Left lung (tissue), 4 donors: ENCODE measurements at regions not wholly inside any gene's neighbourhood (a gene's known extent, or its start where the extent isn't known, plus 50 kb on each side); places are given as distances from the start of the nearest gene placed in this dataset.

Source experiments
- ATAC-seq: fragments of 200-7000 bp; cut with Tn5 transposase; one replicate; pipeline ENCODE4 v1.9.1; 2020; ENCODE audit warnings: moderate library complexity
- DNase-seq, 4 donors: peaks; one replicate each; pipeline ENCODE4 v3.0.0-alpha.2; 2013 to 2020
- H3K27ac ChIP-seq, 2 donors: fragments of 200-600 bp; sonication (generic) in 1 of 2; one replicate each; pipeline versions ENCODE4 v1.5.0 to v1.8.0; 2020 to 2021
- H3K27me3 ChIP-seq, 2 donors: fragments of 200-600 bp; sonication (generic) in 1 of 2; one replicate each; pipeline versions ENCODE4 v1.5.0 to v1.8.0; 2020 to 2021
- H3K36me3 ChIP-seq, 2 donors: fragments of 200-600 bp; sonication (generic) in 1 of 2; one replicate each; pipeline versions ENCODE4 v1.5.0 to v1.8.0; 2020 to 2021
- H3K4me1 ChIP-seq, 2 donors: fragments of 200-600 bp; one replicate each; pipeline ENCODE4 v1.8.0; 2021
- H3K4me3 ChIP-seq, 2 donors: fragments of 200-600 bp; sonication (generic) in 1 of 2; one replicate each; pipeline versions ENCODE4 v1.5.0 to v1.8.0; 2020 to 2021; ENCODE audit warnings: mild to moderate bottlenecking in 1 of 2
- H3K9me3 ChIP-seq, 2 donors: fragments of 200-600 bp; sonication (generic) in 1 of 2; one replicate each; pipeline versions ENCODE4 v1.5.0 to v1.8.0; 2020 to 2021
- intact Hi-C, 2 donors: fragments of 100-400 bp; cut with DNase I; formaldehyde crosslinking; loops; one replicate each; pipeline versions ENCODE4 v1.11.2 to v1.14.2; 2022
- TF ChIP-seq, protein P1 (sequence below), 2 donors: fragments of 200-600 bp; sonication (generic) in 1 of 2; IDR thresholded peaks; one replicate each; pipeline versions ENCODE4 v1.5.0 to v1.8.0; 2021; ENCODE audit warnings: antibody characterized with exemption in 2 of 2
- donor health status: DM: no; HTN: yes; CAD: no.
- donor health status: DM: no; HTN: no; CAD: no.

DNA sequence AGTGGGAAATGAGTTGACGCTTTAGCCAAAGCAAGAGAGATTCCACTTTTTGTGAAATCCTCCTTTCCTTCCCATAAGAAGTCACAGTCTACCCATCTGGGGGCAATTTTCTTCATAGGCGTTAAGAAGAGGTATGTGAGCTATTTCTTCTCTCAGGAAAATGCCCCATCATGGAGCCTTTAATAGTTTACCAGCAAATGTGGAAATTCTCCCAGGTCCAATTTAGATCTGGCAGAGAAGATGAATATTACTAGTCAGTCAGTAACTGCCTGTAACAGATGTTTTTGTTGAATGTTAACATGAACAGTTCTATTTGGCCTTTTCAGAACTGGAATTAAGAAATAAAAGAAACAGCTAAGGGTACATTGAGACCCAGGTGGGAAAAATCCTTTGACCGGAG is 156.4 kb upstream of the RFX3 start:
- H3K27ac ChIP-seq = no peak overlapping the region
- intact Hi-C loops = no loop called here
- TF ChIP-seq, protein P1, sequence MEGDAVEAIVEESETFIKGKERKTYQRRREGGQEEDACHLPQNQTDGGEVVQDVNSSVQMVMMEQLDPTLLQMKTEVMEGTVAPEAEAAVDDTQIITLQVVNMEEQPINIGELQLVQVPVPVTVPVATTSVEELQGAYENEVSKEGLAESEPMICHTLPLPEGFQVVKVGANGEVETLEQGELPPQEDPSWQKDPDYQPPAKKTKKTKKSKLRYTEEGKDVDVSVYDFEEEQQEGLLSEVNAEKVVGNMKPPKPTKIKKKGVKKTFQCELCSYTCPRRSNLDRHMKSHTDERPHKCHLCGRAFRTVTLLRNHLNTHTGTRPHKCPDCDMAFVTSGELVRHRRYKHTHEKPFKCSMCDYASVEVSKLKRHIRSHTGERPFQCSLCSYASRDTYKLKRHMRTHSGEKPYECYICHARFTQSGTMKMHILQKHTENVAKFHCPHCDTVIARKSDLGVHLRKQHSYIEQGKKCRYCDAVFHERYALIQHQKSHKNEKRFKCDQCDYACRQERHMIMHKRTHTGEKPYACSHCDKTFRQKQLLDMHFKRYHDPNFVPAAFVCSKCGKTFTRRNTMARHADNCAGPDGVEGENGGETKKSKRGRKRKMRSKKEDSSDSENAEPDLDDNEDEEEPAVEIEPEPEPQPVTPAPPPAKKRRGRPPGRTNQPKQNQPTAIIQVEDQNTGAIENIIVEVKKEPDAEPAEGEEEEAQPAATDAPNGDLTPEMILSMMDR (IDR thresholded peaks at IDR 0.05) = no peak
- no peaks in the 10 kb centered on the region for H3K36me3 ChIP-seq
- no peaks in the 10 kb centered on the region for H3K27me3 ChIP-seq
- no peaks in the 10 kb centered on the region for H3K4me1 ChIP-seq
- H3K4me3 ChIP-seq = no peak overlapping the region
- ATAC-seq = no peak
- no peaks in the 10 kb centered on the region for H3K9me3 ChIP-seq
- DNase-seq = no peak

DNA sequence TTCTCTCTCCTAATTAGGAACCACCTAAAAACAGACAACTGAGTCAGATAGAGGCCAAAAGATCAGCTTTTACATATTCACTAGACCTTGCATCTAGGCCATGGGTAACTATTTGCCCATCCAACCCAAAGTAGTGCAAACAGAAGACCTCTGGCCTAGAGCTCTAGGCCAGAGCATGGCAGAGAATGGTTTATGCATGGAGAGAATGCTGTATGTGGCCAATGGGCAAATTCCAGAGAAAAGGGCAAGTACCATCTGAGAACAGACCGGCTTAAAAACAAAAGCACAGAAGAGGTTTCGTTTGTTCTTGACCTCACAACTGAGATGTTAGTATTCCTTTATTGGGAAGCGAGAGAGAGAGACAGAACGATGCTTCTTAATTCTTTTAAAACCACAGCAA is 151.7 kb upstream of the RFX3 start:
- intact Hi-C loops = no loop called here

DNA sequence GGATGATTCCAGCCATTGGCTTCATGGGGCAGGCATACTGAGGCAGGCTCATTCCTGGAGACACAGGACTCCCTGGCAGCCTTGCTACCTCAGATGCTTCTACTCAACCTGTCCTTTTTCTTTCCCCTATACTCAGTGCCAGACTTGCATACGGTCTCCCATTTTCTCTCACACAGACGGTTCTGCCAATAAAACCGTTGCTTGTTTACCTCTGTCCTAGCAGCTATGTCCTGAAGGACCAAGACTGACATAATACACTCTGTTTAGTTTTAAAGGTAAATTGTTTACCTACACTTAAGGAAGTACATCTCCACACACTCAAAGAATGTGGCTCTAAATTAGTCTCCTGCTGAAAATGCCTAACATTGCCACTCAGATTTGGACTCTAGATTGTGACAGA is 151.0 kb upstream of the RFX3 start:
- Histone ChIP-seq H3K4me1 (no peaks in the 10 kb centered on the region), H3K4me3 (no peak overlapping the region), H3K27me3 (no peaks in the 10 kb centered on the region), H3K9me3 (no peaks in the 10 kb centered on the region), H3K36me3 (no peaks in the 10 kb centered on the region), H3K27ac (no peak overlapping the region)
- no peak for DNase-seq
- TF ChIP-seq, protein P1 (IDR thresholded peaks at IDR 0.05) = no peak
- intact Hi-C loops = no loop called here
- ATAC-seq = no peak

More for the DNA sequence above, 151.7 kb upstream of the RFX3 start:
- ATAC-seq = no peak
- Histone ChIP-seq H3K9me3 (no peaks in the 10 kb centered on the region), H3K27ac (no peak overlapping the region), H3K4me1 (no peaks in the 10 kb centered on the region), H3K27me3 (no peaks in the 10 kb centered on the region), H3K4me3 (no peak overlapping the region), H3K36me3 (no peaks in the 10 kb centered on the region)
- TF ChIP-seq, protein P1 (IDR thresholded peaks at IDR 0.05) = no peak
- DNase-seq = no peak

- TF ChIP-seq, protein P1 (IDR thresholded peaks at IDR 0.05) = no peak
- no peak for ATAC-seq
- no peaks in the 10 kb centered on the region for H3K9me3 ChIP-seq
Observed at GRCh38 chr9:3675946-3676345, 150.1 kb upstream of the RFX3 start.

DNA sequence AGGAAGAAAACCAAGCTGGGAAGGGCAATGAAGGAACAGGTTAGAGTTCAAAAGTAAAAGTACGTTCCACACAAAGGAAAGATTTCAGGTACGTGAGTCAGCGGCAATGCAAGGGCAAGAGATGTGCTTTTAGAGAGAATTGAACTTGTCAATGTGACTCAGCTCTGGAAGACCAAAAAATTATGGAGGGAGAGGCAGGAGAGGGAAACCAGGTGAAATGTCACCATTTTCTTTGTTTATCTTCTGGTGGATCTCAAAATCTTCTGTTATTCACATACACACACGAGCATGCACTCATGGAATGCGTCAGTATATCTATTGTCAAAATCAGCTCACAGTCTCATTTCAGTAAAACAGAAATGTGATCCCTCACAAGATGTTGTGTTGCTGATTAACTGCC is 148.8 kb upstream of the RFX3 start:
- ATAC-seq (no peak), DNase-seq (no peak)
- Histone ChIP-seq H3K27me3 (no peaks in the 10 kb centered on the region), H3K4me1 (no peaks in the 10 kb centered on the region), H3K27ac (no peak overlapping the region), H3K36me3 (no peaks in the 10 kb centered on the region), H3K4me3 (no peak overlapping the region), H3K9me3 (no peaks in the 10 kb centered on the region)
- intact Hi-C loops = no loop called here
- TF ChIP-seq, protein P1 (IDR thresholded peaks at IDR 0.05) = no peak

More at GRCh38 chr9:3675946-3676345, 150.1 kb upstream of the RFX3 start:
- no peak for DNase-seq
- Histone ChIP-seq H3K27ac (no peak overlapping the region), H3K4me3 (no peak overlapping the region), H3K4me1 (no peaks in the 10 kb centered on the region), H3K36me3 (no peaks in the 10 kb centered on the region), H3K27me3 (no peaks in the 10 kb centered on the region)
- intact Hi-C loops = no loop called here
